SK-N-SH treated with all-trans-retinoic acid at 6 μM for 48 hours (cell line): ENCODE measurements at regions not wholly inside any gene's neighbourhood (a gene's known extent, or its start where the extent isn't known, plus 50 kb on each side); places are given as distances from the start of the nearest gene placed in this dataset.
"Not testable (repeated sequence)": the region's sequence is repeated elsewhere in the genome, so short reads cannot be mapped to it uniquely, and the experiment has no call there.

Experiments used
- ATAC-seq: fragments of 200-7000 bp; cut with Tn5 transposase; 3 replicates; pipeline ENCODE4 v1.9.1; 2020; ENCODE audit warnings: mild to moderate bottlenecking, moderate library complexity
- ARNTL ChIP-seq: fragments of 450-650 bp; formaldehyde crosslinking; IDR thresholded peaks from 2 replicates; pipeline ENCODE4 v1.5.0; 2020; ENCODE audit warnings: low read depth, mild to moderate bottlenecking, moderate library complexity, borderline replicate concordance
- BACH2 ChIP-seq: fragments of 250-450 bp; sonication (Bioruptor Pico); IDR thresholded peaks from 2 replicates; pipeline ENCODE4 v1.9.0; 2021; ENCODE audit warnings: mild to moderate bottlenecking, borderline replicate concordance
- CREB5 ChIP-seq: fragments of 250-450 bp; sonication (Bioruptor Pico); IDR thresholded peaks from 2 replicates; pipeline ENCODE4 v1.5.1; 2020; ENCODE audit warnings: low read depth, mild to moderate bottlenecking, moderate library complexity
- CSRNP3 ChIP-seq: fragments of 250-450 bp; sonication (Bioruptor Pico); IDR thresholded peaks from 2 replicates; pipeline ENCODE4 v1.5.1; 2021; ENCODE audit warnings: mild to moderate bottlenecking, moderate library complexity
- ESRRG ChIP-seq: fragments of 250-450 bp; sonication (Bioruptor Pico); IDR thresholded peaks from 2 replicates; pipeline ENCODE4 v1.6.1; 2021; ENCODE audit warnings: mild to moderate bottlenecking
- GLIS3 ChIP-seq: fragments of 250-450 bp; sonication (Bioruptor Pico); IDR thresholded peaks from 2 replicates; pipeline ENCODE4 v1.5.0; 2020; ENCODE audit warnings: mild to moderate bottlenecking, moderate library complexity
- ISL1 ChIP-seq: fragments of 250-450 bp; sonication (Bioruptor Pico); IDR thresholded peaks from 2 replicates; pipeline ENCODE4 v2.1.2; 2022; ENCODE audit warnings: mild to moderate bottlenecking, moderate library complexity
- PATZ1 ChIP-seq: fragments of 250-450 bp; sonication (Bioruptor Pico); IDR thresholded peaks from 2 replicates; pipeline ENCODE4 v1.8.0; 2020; ENCODE audit warnings: mild to moderate bottlenecking, moderate library complexity, borderline replicate concordance
- POU6F1 ChIP-seq: fragments of 250-450 bp; sonication (Bioruptor Pico); IDR thresholded peaks from 2 replicates; pipeline ENCODE4 v1.8.0; 2021; ENCODE audit warnings: low read depth, mild to moderate bottlenecking, moderate library complexity, borderline replicate concordance
- RARB ChIP-seq: fragments of 250-450 bp; sonication (Bioruptor Pico); IDR thresholded peaks from 2 replicates; pipeline ENCODE4 v1.8.0; 2021; ENCODE audit warnings: mild to moderate bottlenecking, moderate library complexity
- SNAI2 ChIP-seq: fragments of 250-450 bp; sonication (Bioruptor Pico); IDR thresholded peaks from 2 replicates; pipeline ENCODE4 v1.5.0; 2020; ENCODE audit warnings: mild to moderate bottlenecking, moderate library complexity
- TCF4 ChIP-seq: fragments of 250-450 bp; sonication (Bioruptor Pico); IDR thresholded peaks from 2 replicates; pipeline ENCODE4 v1.8.0; 2021; ENCODE audit warnings: mild to moderate bottlenecking, moderate library complexity, borderline replicate concordance
- TSHZ2 ChIP-seq: fragments of 250-450 bp; sonication (Bioruptor Pico); IDR thresholded peaks from 2 replicates; pipeline ENCODE4 v1.5.0; 2020; ENCODE audit warnings: mild to moderate bottlenecking, moderate library complexity
- ZC3H10 ChIP-seq: fragments of 250-450 bp; sonication (Bioruptor Pico); IDR thresholded peaks from 2 replicates; pipeline ENCODE4 v1.5.1; 2021; ENCODE audit warnings: mild to moderate bottlenecking, moderate library complexity
- ZFP3 ChIP-seq: fragments of 250-450 bp; sonication (Bioruptor Pico); IDR thresholded peaks from 2 replicates; pipeline ENCODE4 v1.5.0; 2020; ENCODE audit warnings: mild to moderate bottlenecking, moderate library complexity
- ZFP30 ChIP-seq: fragments of 450-650 bp; formaldehyde crosslinking; IDR thresholded peaks from 2 replicates; pipeline ENCODE4 v1.5.0; 2022; ENCODE audit warnings: mild to moderate bottlenecking, moderate library complexity
- ZNF565 ChIP-seq: fragments of 450-650 bp; formaldehyde crosslinking; conservative IDR thresholded peaks from 2 replicates; pipeline ENCODE4 v1.5.0; 2020; ENCODE audit warnings: low read depth, mild to moderate bottlenecking, moderate library complexity
- ZNF70 ChIP-seq: fragments of 450-650 bp; formaldehyde crosslinking; IDR thresholded peaks from 2 replicates; pipeline ENCODE4 v1.5.0; 2020; ENCODE audit warnings: mild to moderate bottlenecking, moderate library complexity
- ZNF8 ChIP-seq: fragments of 450-650 bp; formaldehyde crosslinking; IDR thresholded peaks from 2 replicates; pipeline ENCODE4 v1.5.0; 2020; ENCODE audit warnings: mild to moderate bottlenecking, moderate library complexity

GRCh38 chr13:87333599-87333998, 337.6 kb upstream of the SLITRK5 start:
- TF ChIP-seq BACH2 (CRISPR knock-in tag) = no peak
- no peak for TF ChIP-seq PATZ1
- TF ChIP-seq CREB5 (CRISPR knock-in tag) = no peak
- TF ChIP-seq POU6F1 = no peak
- TF ChIP-seq ZNF8 (CRISPR knock-in tag) = no peak
- no peak for TF ChIP-seq ARNTL
- no peak for TF ChIP-seq ESRRG
- TF ChIP-seq GLIS3 (CRISPR knock-in tag) = no peak
- no peak for TF ChIP-seq SNAI2 (CRISPR knock-in tag)
- no peak for TF ChIP-seq ZNF70
- no peak for TF ChIP-seq RARB
- TF ChIP-seq ZFP30 (CRISPR knock-in tag) = no peak
- no peak for TF ChIP-seq ZNF565 (CRISPR knock-in tag)
- TF ChIP-seq CSRNP3 = no peak
- no peak for TF ChIP-seq ZC3H10
- TF ChIP-seq TSHZ2 (CRISPR knock-in tag) = no peak
- no peak for TF ChIP-seq TCF4 (CRISPR knock-in tag)
- ATAC-seq = no peak

- TF ChIP-seq CREB5 (CRISPR knock-in tag) (no peak), BACH2 (CRISPR knock-in tag) (no peak), ISL1 (no peak), ZNF8 (CRISPR knock-in tag) (no peak), ZFP3 (CRISPR knock-in tag) (no peak), SNAI2 (CRISPR knock-in tag) (no peak), GLIS3 (CRISPR knock-in tag) (no peak), ZC3H10 (no peak), POU6F1 (no peak)
- ATAC-seq = no peak
These were observed 337.0 kb upstream of the SLITRK5 start for GRCh38 chr13:87334176-87334575.

GRCh38 chr13:87336346-87336889, 334.8 kb upstream of the SLITRK5 start:
- not testable (repeated sequence) for ATAC-seq
